HG02571 (cell line): ENCODE measurements at regions not wholly inside any gene's neighbourhood (a gene's known extent, or its start where the extent isn't known, plus 50 kb on each side); places are given as distances from the start of the nearest gene placed in this dataset.

Experiments
- ATAC-seq: cut with Tn5 transposase; IDR thresholded peaks from one replicate; pipeline ENCODE4 v1.9.1; 2021; ENCODE audit warnings: mild to moderate bottlenecking, moderate library complexity; ENCODE audit not compliant: unreplicated experiment

GRCh38 chr5:136701191-136701590, 335.8 kb upstream of the TRPC7 start:
- ATAC-seq, result no peak

- ATAC-seq, result no peak
Observed at GRCh38 chr5:136699651-136700050, 334.3 kb upstream of the TRPC7 start.

- ATAC-seq, result no peak
Observed at GRCh38 chr5:136698970-136699369, 333.6 kb upstream of the TRPC7 start.

GRCh38 chr5:136694258-136694657, 328.9 kb upstream of the TRPC7 start:
- no peak for ATAC-seq

- ATAC-seq, result no peak
Observed at GRCh38 chr5:136689552-136689951, 324.2 kb upstream of the TRPC7 start.

- no peak for ATAC-seq
Observed at GRCh38 chr5:136686192-136686872, 321.0 kb upstream of the TRPC7 start.

- ATAC-seq, result no peak
Observed at GRCh38 chr5:136682986-136683385, 317.6 kb upstream of the TRPC7 start.

- ATAC-seq, result no peak
Observed at GRCh38 chr5:136679233-136679632, 313.9 kb upstream of the TRPC7 start.

- ATAC-seq, result no peak
Observed at GRCh38 chr5:136677217-136677616, 311.9 kb upstream of the TRPC7 start.

GRCh38 chr5:136676685-136677084, 311.3 kb upstream of the TRPC7 start:
- ATAC-seq, result no peak

- ATAC-seq, result no peak
Observed at GRCh38 chr5:136675769-136676168, 310.4 kb upstream of the TRPC7 start.

GRCh38 chr5:136674178-136674577, 308.8 kb upstream of the TRPC7 start:
- no peak for ATAC-seq

- no peak for ATAC-seq
Observed at GRCh38 chr5:136667789-136668188, 302.4 kb upstream of the TRPC7 start.

- no peak for ATAC-seq
Observed at GRCh38 chr5:136666970-136667620, 301.8 kb upstream of the TRPC7 start.

- ATAC-seq, result no peak
Observed at GRCh38 chr5:136665331-136665730, 300.0 kb upstream of the TRPC7 start.

- no peak for ATAC-seq
Observed at GRCh38 chr5:136661026-136661425, 295.7 kb upstream of the TRPC7 start.

- ATAC-seq, result no peak
Observed at GRCh38 chr5:136656811-136657210, 291.5 kb upstream of the TRPC7 start.

GRCh38 chr5:136655468-136655867, 290.1 kb upstream of the TRPC7 start:
- ATAC-seq, result no peak

GRCh38 chr5:136646915-136647314, 281.6 kb upstream of the TRPC7 start:
- no peak for ATAC-seq

- no peak for ATAC-seq
Observed at GRCh38 chr5:136642976-136643375, 277.6 kb upstream of the TRPC7 start.

GRCh38 chr5:136639616-136640015, 274.3 kb upstream of the TRPC7 start:
- ATAC-seq, result no peak

- ATAC-seq, result no peak
Observed at GRCh38 chr5:136638084-136638483, 272.7 kb upstream of the TRPC7 start.

- ATAC-seq, result no peak
Observed at GRCh38 chr5:136636001-136636400, 270.7 kb upstream of the TRPC7 start.
